Activated CD4-positive, alpha-beta T cell treated with anti-CD3 and anti-CD28 coated beads, Interleukin-2, amount 50 U/mL, for 24 hours (primary cell): ENCODE measurements at regions not wholly inside any gene's neighbourhood (a gene's known extent, or its start where the extent isn't known, plus 50 kb on each side); places are given as distances from the start of the nearest gene placed in this dataset.
"Not testable (repeated sequence)": the region's sequence is repeated elsewhere in the genome, so short reads cannot be mapped to it uniquely, and the experiment has no call there.

Experiments used
- DNase-seq, 2 donors: peaks; one replicate each; pipeline ENCODE4 v3.0.0-alpha.2; 2020; ENCODE audit warnings: low read depth in 1 of 2, low spot score in 1 of 2

GRCh38 chr2:88396209-88396608 is 56.3 kb downstream of the FOXI3 start:
- no peak for DNase-seq

DNA sequence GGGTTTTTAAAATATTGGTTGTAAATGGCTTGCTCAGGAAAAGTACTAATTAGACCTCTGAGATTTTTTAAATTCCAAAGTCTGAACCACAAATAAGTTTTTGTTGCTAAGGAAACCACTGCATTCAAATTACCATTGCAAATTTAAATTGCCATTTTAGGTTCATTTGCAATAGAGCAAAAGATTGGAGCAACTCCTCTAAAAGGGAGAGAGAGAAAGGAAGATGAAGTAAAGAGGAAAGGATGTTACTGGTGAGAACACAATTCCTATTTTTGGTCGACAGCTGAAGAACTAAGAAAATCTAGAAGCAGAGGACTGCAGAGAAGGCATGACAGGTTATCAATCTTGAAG is 74.9 kb downstream of the FOXI3 start:
- DNase-seq, result no peak

- DNase-seq, result no peak
These were observed 80.5 kb downstream of the FOXI3 start for GRCh38 chr2:88372042-88372441.

GRCh38 chr2:88365408-88365807 is 87.1 kb downstream of the FOXI3 start:
- DNase-seq, result not testable (repeated sequence)

- no peak for DNase-seq
These were observed 97.0 kb downstream of the FOXI3 start for GRCh38 chr2:88355486-88355885.

DNA sequence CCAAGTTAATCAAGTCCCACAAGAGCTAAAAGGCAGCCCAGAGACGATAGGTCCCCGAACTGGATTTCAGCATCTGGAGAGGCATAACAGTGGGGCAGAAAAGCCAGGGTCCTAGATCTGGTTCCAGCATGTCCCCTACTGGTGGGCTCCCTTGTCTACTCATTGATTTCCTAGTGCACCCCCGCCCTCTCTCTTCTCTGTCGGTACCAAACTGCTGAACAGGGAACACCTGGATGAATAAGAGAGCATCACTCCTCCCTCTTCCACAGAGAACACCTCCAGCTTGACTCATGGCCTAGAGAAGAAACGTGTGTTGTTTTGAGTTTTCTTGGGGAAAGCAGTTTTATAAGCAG is 101.3 kb downstream of the FOXI3 start:
- no peak for DNase-seq

GRCh38 chr2:88350331-88351248 is 101.9 kb downstream of the FOXI3 start:
- DNase-seq, result peak; percentile 56 to 58

GRCh38 chr2:88345842-88346241 is 106.7 kb downstream of the FOXI3 start:
- no peak for DNase-seq

DNA sequence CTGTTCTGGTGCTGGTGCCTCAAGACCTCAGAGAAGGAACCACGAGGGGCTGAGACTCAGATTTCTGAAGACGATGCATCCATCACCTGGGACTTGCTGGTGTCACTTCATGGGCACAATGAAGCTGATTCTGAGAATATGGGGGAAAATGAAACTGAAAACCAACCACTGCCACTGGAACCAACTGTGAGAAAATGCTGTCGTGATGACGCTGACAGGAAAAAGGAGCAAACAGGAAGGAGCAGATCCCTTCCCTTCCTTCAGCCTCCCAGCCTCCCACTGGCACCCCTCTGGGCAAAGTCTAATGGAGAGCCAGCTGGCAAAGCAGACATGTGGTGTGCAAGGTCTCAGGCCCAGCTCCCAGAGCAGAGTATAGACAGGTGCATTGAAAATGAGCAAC is 109.7 kb downstream of the FOXI3 start:
- no peak for DNase-seq

DNA sequence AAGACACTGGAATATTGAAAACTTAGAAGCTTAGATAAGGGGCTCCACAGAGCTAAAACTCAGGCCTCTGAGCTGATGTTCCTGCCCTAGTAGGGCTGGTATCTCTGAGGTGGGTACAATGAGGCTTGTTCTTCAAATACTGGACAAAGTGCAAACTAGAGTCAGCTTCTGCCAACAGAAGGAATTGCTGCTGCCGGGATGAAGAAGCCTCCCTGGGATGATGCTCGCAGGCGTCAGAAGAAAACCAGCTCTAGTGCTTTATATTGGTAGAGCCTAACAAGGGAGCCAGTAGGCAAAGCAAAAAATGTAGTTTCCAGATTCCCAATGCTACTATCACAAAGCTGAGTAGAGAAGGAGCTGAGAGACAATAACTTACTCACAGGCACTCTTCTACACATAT is 118.1 kb downstream of the FOXI3 start:
- no peak for DNase-seq

DNA sequence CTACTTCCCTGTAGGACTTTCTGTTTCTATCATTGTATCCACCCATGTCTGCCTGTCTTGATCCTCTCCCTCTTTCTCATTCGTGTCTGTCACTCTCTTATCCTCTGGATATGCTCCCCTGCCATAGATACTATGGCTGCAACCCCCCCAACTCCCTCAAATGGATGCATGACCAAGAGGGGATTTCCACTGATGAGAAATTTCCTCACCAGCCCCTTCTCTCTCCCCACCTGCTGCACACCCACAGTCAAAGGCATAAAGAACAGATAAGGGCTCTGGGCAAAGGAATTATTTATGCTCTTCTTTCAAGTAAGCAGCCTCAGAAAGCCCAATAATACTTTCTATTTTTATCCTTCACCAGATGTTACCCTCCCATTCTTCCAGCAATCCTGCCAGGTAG is 121.3 kb downstream of the FOXI3 start:
- no peak for DNase-seq

DNA sequence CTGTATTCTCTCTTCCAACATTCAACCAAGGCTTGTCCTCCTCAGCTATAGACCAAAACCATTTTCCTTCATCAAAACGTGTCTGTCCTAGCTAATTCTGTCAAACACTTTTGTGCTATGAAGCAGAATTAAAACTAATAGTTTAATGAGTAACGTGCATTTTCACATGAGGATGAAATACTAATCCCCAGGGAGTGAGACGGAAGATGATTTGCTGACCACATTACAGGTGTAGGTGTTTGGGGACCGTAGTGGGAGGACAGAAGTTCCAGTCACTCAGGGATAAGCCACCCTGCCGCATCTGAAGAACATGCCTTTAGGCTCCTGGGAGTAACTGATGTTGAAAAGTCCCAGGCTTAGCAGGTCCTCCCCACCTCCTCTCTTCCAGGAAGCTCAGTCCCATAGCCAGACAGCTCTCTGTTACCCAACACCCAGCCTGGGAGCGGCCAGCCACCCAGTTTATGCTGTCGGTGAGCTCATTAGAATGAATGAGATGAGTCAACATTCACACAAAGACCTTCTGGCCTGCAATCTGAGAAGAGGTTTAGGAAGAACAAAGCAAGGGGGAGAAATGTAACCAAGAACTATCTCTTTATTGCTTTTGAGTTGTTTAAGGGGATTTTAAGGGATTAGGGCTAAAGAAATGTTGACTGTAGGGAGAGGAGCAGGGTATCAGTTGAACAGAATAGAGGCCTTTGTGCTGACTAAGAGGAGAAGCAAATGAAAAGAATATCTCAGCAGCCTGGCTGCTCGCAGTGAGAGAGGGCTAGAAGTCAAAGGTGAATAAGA is 122.5 kb downstream of the FOXI3 start:
- DNase-seq, result no peak

DNA sequence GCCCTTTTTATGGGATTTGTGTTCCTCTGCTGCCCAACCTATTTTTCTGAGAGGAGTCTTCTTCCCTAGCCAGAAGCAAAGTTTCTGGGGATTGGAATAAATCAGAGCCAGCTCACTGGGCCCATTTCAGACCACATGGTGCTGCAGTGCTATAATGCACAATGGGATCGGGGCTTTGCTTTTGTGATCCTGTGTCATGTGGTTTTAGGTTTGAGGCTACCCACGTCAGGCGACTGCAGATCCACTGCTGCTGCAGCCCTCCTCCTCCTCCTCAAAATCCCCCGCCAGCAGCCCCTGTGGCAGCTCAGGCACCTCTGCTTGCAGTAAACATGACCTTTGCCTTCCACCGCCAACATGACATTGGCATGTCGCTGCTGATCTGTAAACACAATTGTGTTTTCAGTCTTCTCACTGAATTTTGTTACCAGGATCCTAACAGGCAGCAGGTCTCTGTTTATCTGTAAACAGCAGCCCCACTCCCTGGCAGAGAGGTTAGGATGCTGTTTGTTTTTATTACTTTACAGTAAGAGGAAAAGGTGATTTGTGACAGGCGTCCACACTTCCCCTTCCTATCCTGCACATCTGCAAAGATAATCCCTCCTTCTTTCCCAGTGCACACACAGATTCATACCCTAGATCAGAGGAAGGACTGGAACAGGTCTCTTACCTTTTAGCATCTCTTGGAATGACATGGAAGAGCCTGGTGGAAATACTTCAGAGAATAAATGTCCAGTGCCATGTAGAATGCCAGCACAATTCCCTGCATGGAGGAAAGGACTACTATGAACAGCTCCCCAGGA is 130.8 kb downstream of the FOXI3 start:
- DNase-seq, result no peak

GRCh38 chr2:88320076-88320773 is 132.3 kb downstream of the FOXI3 start:
- no peak for DNase-seq

GRCh38 chr2:88318956-88319330 is 133.6 kb downstream of the FOXI3 start:
- no peak for DNase-seq

GRCh38 chr2:88318071-88318955 is 134.2 kb downstream of the FOXI3 start:
- DNase-seq, result no peak

- no peak for DNase-seq
These were observed 140.6 kb downstream of the THNSL2 start for GRCh38 chr2:88310787-88311186.

DNA sequence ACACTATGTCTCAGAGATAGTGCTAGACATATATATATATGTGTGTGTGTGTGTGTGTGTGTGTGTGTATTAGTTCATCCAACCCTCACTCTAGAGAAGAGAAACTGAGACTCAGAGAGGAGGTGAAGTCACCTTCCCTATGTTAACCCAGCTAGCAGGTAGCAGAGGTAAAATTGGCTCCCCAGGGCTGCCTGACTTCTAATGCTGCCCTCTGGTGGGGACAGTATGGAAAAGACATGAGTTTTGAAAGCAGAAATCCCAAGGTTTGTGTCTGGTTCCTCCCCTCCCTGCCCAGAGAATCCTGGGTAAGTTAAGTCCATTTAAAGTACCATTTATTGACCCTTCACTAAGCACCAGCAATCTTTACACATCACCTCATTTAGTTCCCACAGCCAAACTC is 137.7 kb downstream of the THNSL2 start:
- DNase-seq, result peak in 1 of 2 donors; percentile 12

- DNase-seq, result no peak
These were observed 133.7 kb downstream of the THNSL2 start for GRCh38 chr2:88303865-88304264.

- no peak for DNase-seq
These were observed 126.1 kb downstream of the THNSL2 start for GRCh38 chr2:88296247-88296646.
